ENCODE measurements at regions not wholly inside any gene's neighbourhood (a gene's known extent, or its start where the extent isn't known, plus 50 kb on each side); places are given as distances from the start of the nearest gene placed in this dataset.

- no peak for TF ChIP-seq CTCF (IDR thresholded peaks at IDR 0.05; ENCODE audit: insufficient read depth, low read length)
- no peak for TF ChIP-seq SPI1 (IDR thresholded peaks at IDR 0.05; ENCODE audit: borderline replicate concordance, low read depth)
- TF ChIP-seq POLR2AphosphoS5 (IDR thresholded peaks at IDR 0.05; ENCODE audit: low read depth), result no peak
Observed at GRCh38 chr22:47398491-47398890, 636.0 kb downstream of the TBC1D22A start.

Measured in HL-60 (cell line).